Smooth muscle cell (in vitro differentiated cells): ENCODE measurements at regions not wholly inside any gene's neighbourhood (a gene's known extent, or its start where the extent isn't known, plus 50 kb on each side); places are given as distances from the start of the nearest gene placed in this dataset.

Experiments used
- DNase-seq: peaks from one replicate; lab custom pipeline; 2025; ENCODE audit not compliant: unreplicated experiment; lab: John Stamatoyannopoulos, UW
- H2AFZ ChIP-seq: fragments of 200-600 bp; sonication (generic); 2 replicates; pipeline ENCODE4 v1.6.0; 2016; ENCODE audit warnings: antibody characterized with exemption, low read depth, mild to moderate bottlenecking
- H3F3A ChIP-seq: fragments of 200-600 bp; sonication (generic); 2 replicates; pipeline ENCODE4 v1.6.0; 2017; ENCODE audit warnings: antibody characterized with exemption, low read depth
- H3K27ac ChIP-seq: fragments of 200-600 bp; sonication (generic); 2 replicates; pipeline ENCODE4 v1.5.1; 2016; ENCODE audit warnings: low read depth, mild to moderate bottlenecking
- H3K27me3 ChIP-seq: fragments of 200-600 bp; sonication (generic); 2 replicates; pipeline ENCODE4 v1.6.1; 2016; ENCODE audit warnings: low read depth, mild to moderate bottlenecking
- H3K36me3 ChIP-seq: fragments of 200-600 bp; sonication (generic); 2 replicates; pipeline ENCODE4 v1.5.1; 2016; ENCODE audit warnings: low read depth
- H3K4me1 ChIP-seq: fragments of 200-600 bp; sonication (generic); 2 replicates; pipeline ENCODE4 v1.5.1; 2016; ENCODE audit warnings: low read depth
- H3K4me2 ChIP-seq: fragments of 200-600 bp; sonication (generic); 2 replicates; pipeline ENCODE4 v1.6.0; 2016; ENCODE audit warnings: mild to moderate bottlenecking
- H3K4me3 ChIP-seq: fragments of 200-600 bp; sonication (generic); 2 replicates; pipeline ENCODE4 v1.5.1; 2016; ENCODE audit warnings: mild to moderate bottlenecking
- H3K79me2 ChIP-seq: fragments of 200-600 bp; sonication (generic); 2 replicates; pipeline ENCODE4 v1.6.0; 2016; ENCODE audit warnings: low read depth, mild to moderate bottlenecking
- H3K9ac ChIP-seq: fragments of 200-600 bp; sonication (generic); 2 replicates; pipeline ENCODE4 v1.6.0; 2016; ENCODE audit warnings: low read depth
- H3K9me3 ChIP-seq: fragments of 200-600 bp; sonication (generic); replicated peaks from 2 replicates; pipeline ENCODE4 v1.5.1; 2016; ENCODE audit warnings: low read depth
- H4K20me1 ChIP-seq: fragments of 200-600 bp; sonication (generic); 2 replicates; pipeline ENCODE4 v1.6.0; 2016; ENCODE audit warnings: low read depth
- whole genome bisulfite sequencing: methylation state at CpG from one replicate; pipeline ENCODE4 v1.1.7; 2016; ENCODE audit warnings: low lambda C conversion rate; 5-methylcytosine and 5-hydroxymethylcytosine counted together
- TF ChIP-seq, protein P1 (sequence below): fragments of 200-600 bp; sonication (generic); IDR thresholded peaks from 2 replicates; pipeline ENCODE4 v1.5.1; 2017; ENCODE audit warnings: borderline replicate concordance, mild to moderate bottlenecking, antibody characterized with exemption; ENCODE audit not compliant: insufficient read depth, poor library complexity, severe bottlenecking

DNA sequence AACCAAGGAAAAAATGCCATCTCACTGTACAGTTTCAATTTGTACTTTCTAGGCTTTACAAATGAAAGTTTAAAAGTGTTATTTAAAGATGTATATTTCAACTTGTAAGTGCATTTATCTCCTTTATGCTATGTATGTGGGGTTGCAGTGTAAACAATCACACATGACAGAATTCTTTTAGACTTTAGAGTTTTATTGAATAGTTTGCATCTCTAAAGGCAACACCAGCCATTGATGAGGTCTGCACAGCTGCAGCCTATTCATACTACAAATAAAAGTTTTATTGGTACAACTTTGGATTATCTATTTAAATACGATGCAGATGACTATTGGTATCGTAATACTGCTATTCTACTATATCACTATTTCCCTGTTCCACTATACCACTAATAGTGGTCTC is 894.4 kb upstream of the B3GALT2 start:
- 78% methylated on average over 2 of the region's 2 CpGs for WGBS
- Histone ChIP-seq H2AFZ (no peak overlapping the region), H3K27ac (no peak overlapping the region), H3K36me3 (no peaks in the 10 kb centered on the region), H3K4me3 (no peak overlapping the region), H3K9me3 (no peaks in the 10 kb centered on the region), H3K9ac (no peak overlapping the region), H3F3A (no peaks in the 10 kb centered on the region), H3K79me2 (no peaks in the 10 kb centered on the region), H3K27me3 (no peaks in the 10 kb centered on the region), H4K20me1 (no peaks in the 10 kb centered on the region), H3K4me2 (no peak overlapping the region), H3K4me1 (no peaks in the 10 kb centered on the region)
- TF ChIP-seq, protein P1, sequence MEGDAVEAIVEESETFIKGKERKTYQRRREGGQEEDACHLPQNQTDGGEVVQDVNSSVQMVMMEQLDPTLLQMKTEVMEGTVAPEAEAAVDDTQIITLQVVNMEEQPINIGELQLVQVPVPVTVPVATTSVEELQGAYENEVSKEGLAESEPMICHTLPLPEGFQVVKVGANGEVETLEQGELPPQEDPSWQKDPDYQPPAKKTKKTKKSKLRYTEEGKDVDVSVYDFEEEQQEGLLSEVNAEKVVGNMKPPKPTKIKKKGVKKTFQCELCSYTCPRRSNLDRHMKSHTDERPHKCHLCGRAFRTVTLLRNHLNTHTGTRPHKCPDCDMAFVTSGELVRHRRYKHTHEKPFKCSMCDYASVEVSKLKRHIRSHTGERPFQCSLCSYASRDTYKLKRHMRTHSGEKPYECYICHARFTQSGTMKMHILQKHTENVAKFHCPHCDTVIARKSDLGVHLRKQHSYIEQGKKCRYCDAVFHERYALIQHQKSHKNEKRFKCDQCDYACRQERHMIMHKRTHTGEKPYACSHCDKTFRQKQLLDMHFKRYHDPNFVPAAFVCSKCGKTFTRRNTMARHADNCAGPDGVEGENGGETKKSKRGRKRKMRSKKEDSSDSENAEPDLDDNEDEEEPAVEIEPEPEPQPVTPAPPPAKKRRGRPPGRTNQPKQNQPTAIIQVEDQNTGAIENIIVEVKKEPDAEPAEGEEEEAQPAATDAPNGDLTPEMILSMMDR: no peak
- DNase-seq: no peak

DNA sequence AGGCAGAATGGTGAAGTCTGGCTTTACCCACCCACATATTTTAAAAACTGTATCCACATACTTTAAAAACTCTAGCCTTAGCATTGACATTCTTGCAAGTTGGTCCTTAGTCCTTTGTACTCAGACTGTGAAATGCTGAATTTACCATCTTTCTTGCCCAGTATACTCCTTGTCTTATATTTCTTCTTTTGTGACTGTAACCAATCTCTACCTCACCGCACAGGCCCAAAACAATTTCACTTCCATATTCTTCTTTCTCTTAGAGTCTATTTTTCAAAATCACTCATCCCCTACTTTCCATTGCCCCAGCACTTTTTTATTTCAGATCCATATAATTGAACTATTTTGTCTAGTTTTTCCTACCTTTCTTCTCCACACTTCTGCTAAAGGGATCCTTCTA is 892.4 kb upstream of the B3GALT2 start:
- Histone ChIP-seq H3K9me3 (no peaks in the 10 kb centered on the region), H3K27ac (no peak overlapping the region), H4K20me1 (no peaks in the 10 kb centered on the region), H3K4me1 (no peaks in the 10 kb centered on the region), H2AFZ (no peak overlapping the region), H3K9ac (no peak overlapping the region), H3K27me3 (no peaks in the 10 kb centered on the region), H3K4me2 (no peak overlapping the region), H3F3A (no peaks in the 10 kb centered on the region), H3K79me2 (no peaks in the 10 kb centered on the region), H3K36me3 (no peaks in the 10 kb centered on the region), H3K4me3 (no peak overlapping the region)
- TF ChIP-seq, protein P1: no peak
- DNase-seq: no peak
- WGBS: 100% methylated on average over 1 of the region's 1 CpG

- H3K27ac ChIP-seq: no peak overlapping the region
- no peaks in the 10 kb centered on the region for H3K79me2 ChIP-seq
- no peak overlapping the region for H2AFZ ChIP-seq
- DNase-seq: no peak
- H3K36me3 ChIP-seq: no peaks in the 10 kb centered on the region
- no peaks in the 10 kb centered on the region for H3K4me1 ChIP-seq
- WGBS: 39% methylated on average over 1 of the region's 1 CpG
- TF ChIP-seq, protein P1: no peak
- no peaks in the 10 kb centered on the region for H3K27me3 ChIP-seq
- H3K4me2 ChIP-seq: no peak overlapping the region
- no peak overlapping the region for H3K4me3 ChIP-seq
- H3F3A ChIP-seq: no peaks in the 10 kb centered on the region
- H3K9ac ChIP-seq: no peak overlapping the region
- no peaks in the 10 kb centered on the region for H4K20me1 ChIP-seq
- H3K9me3 ChIP-seq: no peaks in the 10 kb centered on the region
Measured at GRCh38 chr1:194076646-194077045, 890.2 kb upstream of the B3GALT2 start.

GRCh38 chr1:194073833-194074232 is 887.4 kb upstream of the B3GALT2 start:
- WGBS: 80% methylated on average over 3 of the region's 3 CpGs
- no peaks in the 10 kb centered on the region for H3K27me3 ChIP-seq

More at GRCh38 chr1:194073833-194074232, 887.4 kb upstream of the B3GALT2 start:
- Histone ChIP-seq H4K20me1 (no peaks in the 10 kb centered on the region), H3K36me3 (no peaks in the 10 kb centered on the region), H3F3A (no peaks in the 10 kb centered on the region), H3K9ac (no peak overlapping the region), H3K9me3 (no peaks in the 10 kb centered on the region), H3K27ac (no peak overlapping the region), H3K79me2 (no peaks in the 10 kb centered on the region), H3K4me1 (no peaks in the 10 kb centered on the region), H3K4me3 (no peak overlapping the region), H2AFZ (no peak overlapping the region), H3K4me2 (no peak overlapping the region)
- TF ChIP-seq, protein P1: no peak
- no peak for DNase-seq
